GM10248 (cell line): ENCODE measurements at regions not wholly inside any gene's neighbourhood (a gene's known extent, or its start where the extent isn't known, plus 50 kb on each side); places are given as distances from the start of the nearest gene placed in this dataset.

ENCODE experiments used
- CTCF ChIA-PET: fragments of 300-600 bp; sonication (Branson Sonifier 250); formaldehyde crosslinking; extraction: SDS; loops from one replicate; lab custom pipeline; 2021; ENCODE audit warnings: antibody characterized with exemption; lab: Yijun Ruan, JAX
- POLR2A ChIA-PET: fragments of 350-650 bp; sonication (Branson Sonifier 250); formaldehyde crosslinking; extraction: SDS; loops from one replicate; lab custom pipeline; 2020; ENCODE audit warnings: antibody characterized with exemption; lab: Yijun Ruan, JAX
- DNase-seq: peaks from one replicate; pipeline ENCODE4 v3.0.0; 2012; ENCODE audit errors: extremely low spot score
- CTCF ChIP-seq: IDR thresholded peaks from 2 replicates; pipeline ENCODE4 v1.5.1; 2012; ENCODE audit warnings: mild to moderate bottlenecking, low read depth; ENCODE audit errors: extremely low read depth, missing control alignments, control extremely low read depth

GRCh38 chr7:33813331-33813730, 92.0 kb upstream of the BMPER start:
- ChIA-PET CTCF (no interaction called here), POLR2A (no interaction called here)
- no peak for DNase-seq
- no peak for TF ChIP-seq CTCF

- ChIA-PET CTCF (no interaction called here), POLR2A (no interaction called here)
- no peak for DNase-seq
- TF ChIP-seq CTCF: no peak
Observed at GRCh38 chr7:33814400-33814799, 90.9 kb upstream of the BMPER start.

GRCh38 chr7:33814936-33815335, 90.4 kb upstream of the BMPER start:
- TF ChIP-seq CTCF: no peak
- ChIA-PET POLR2A (no interaction called here), CTCF (no interaction called here)
- DNase-seq: no peak

GRCh38 chr7:33815336-33815735, 90.0 kb upstream of the BMPER start:
- ChIA-PET POLR2A (no interaction called here), CTCF (no interaction called here)
- DNase-seq: no peak
- TF ChIP-seq CTCF: no peak

GRCh38 chr7:33816106-33816505, 89.2 kb upstream of the BMPER start:
- no peak for TF ChIP-seq CTCF
- no peak for DNase-seq
- CTCF ChIA-PET: interaction anchor here (1.4 to 2.0 kb wide), 2 partner anchors 9 kb away, joined by 4 to 14 read pairs; no protein-coding TSS in a partner anchor
- POLR2A ChIA-PET: no interaction called here

GRCh38 chr7:33819658-33820057, 85.7 kb upstream of the BMPER start:
- TF ChIP-seq CTCF: no peak
- no peak for DNase-seq
- CTCF ChIA-PET: interaction anchor here (1.4 to 6.2 kb wide), 2 partner anchors 12 to 17 kb away, joined by 4 to 29 read pairs; no protein-coding TSS in a partner anchor
- POLR2A ChIA-PET: no interaction called here
